Activated CD8-positive, alpha-beta memory T cell treated with anti-CD3 and anti-CD28 coated beads, Interleukin-2, amount 50 U/mL, for 1 hour (primary cell): ENCODE measurements at regions not wholly inside any gene's neighbourhood (a gene's known extent, or its start where the extent isn't known, plus 50 kb on each side); places are given as distances from the start of the nearest gene placed in this dataset.
"Not testable (repeated sequence)": the region's sequence is repeated elsewhere in the genome, so short reads cannot be mapped to it uniquely, and the experiment has no call there.

Experiments
- DNase-seq: peaks from one replicate; pipeline ENCODE4 v3.0.0-alpha.2; 2020; ENCODE audit errors: extremely low read depth

DNA sequence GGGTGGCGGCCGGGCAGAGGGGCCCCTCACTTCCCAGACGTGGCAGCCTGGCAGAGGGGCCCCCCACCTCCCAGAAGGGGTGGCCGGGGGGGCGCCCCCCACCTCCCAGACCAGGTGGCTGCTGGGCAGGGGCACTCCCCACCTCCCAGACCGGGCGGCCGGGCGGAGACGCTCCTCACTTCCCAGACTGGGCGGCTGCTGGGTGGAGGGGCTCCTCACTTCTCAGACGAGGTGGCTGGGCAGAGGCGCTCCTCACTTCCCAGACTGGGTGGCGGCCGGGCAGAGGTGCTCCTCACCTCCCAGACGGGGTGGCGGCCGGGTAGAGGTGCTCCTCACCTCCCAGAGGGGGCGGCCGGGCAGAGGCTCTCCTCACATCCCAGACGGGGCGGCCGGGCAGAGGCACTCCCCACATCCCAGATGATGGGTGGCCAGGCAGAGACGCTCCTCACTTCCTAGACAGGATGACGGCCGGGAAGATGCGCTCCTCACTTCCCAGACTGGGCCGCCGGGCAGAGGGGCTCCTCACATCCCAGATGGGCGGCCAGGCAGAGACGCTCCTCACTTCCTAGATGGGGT, 303.2 kb upstream of the DIPK2B start:
- DNase-seq = not testable (repeated sequence)

DNA sequence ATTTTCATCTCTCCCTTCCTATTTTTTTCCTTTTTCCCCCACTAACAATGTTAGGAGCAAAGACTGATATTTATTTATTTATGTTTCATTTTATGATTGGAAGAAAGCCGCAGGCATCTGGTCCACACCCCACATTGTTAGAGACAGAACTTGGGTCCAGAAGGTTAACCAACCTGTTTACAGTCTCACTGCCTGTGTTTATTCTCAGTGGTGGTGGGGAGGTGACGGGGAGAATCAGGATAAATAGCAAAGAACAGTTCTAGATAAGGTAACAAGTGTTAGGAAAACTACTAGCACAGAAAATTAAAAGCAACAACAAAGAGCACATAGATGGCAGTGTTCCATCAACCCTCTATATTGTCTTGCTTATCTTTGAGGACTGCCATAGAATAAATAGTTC, 301.7 kb upstream of the DIPK2B start:
- DNase-seq = no peak

DNA sequence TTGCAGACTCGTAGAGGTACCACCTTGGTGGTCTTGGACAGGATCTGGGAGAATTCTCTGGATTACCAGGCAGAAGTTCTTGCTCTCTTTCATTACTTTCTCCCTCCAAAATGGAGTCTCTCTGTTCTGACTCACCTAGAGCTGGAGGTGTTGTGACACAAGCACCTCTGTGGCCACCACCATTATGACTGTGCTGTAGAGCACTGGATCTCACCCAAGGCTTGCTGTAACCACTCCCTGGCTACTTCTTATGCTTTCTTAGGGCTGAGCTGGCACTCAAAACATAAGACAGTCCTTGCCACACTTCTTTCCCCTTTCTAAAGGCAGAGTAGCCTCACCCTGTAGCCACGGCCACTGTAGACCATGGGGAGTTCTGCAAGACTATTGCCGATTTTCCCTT, 296.6 kb upstream of the DIPK2B start:
- DNase-seq = no peak

DNA sequence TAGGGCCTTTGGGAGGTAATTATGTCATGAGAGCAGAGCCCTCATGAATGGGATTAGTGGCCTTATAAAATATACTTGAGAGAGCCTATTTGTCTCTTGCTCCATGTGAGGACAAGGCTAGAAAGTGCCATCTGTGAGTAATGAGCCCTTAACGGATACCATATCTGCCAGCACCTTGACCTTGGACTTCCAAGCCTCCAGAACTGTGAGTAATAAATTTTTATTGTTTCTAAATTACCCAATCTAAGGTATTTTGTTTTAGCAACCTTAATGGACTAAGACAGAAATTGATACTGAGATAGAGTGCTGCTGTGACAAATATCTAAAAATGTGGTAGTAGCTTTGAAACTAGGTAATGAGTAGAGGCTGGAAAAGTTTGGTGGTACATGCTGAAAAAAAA, 285.0 kb upstream of the DIPK2B start:
- no peak for DNase-seq

DNA sequence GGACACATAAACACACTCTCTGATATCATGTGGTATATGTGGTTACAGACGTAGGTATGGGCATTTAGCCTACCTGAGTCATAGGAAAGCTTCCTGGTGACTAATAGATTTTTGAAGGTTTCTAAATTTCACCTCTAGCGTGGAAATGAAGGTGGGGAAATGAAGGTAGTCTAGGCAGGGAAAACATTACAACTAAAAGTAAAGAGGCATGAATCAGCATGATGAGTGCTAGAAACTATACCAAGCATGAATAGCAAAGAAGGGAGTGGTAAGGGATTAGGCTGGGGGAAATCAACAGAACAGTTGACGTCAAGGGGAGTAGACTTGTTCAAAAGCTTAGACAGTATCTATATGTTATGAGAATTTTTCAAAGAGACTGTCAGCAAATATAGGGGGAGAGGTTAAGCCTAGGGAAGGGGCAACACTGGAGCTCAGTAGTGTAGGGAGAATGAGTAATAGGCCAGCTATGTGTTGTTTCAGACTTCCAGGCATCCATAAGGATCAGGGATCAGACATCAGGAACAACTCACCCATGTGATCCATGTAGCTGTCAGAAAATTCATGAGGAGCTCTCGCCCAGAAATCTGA, 279.3 kb upstream of the DIPK2B start:
- DNase-seq = no peak

DNA sequence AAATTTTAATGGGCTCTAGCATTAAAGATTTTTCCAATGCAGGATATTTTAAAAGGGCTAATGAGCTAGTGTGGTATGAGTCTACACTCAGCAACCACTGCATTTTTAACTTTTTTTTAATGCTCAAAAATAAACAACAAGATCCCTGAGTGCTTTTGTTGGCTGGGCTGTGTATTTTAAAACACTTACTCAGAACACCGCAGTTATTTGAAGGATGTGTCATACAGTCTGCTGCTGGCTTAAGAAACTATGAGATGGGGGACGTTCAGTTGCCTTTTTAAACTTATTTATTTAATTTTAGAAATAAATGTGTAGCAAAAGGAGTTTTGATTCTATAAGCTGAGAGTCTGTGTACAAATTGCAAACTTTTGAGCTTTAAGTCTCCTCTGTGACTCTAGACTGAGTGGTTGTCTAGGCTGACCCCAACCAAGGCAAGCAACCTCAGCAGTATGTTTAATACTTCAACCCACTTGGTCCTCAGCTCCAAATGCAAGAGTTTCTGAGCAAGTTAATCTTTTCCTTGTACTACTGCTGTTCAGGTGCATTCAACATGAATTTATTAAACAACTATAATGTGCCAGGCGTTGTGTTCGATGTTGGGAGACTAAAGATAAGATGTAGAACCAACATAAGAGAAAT, 278.6 kb upstream of the DIPK2B start:
- DNase-seq = no peak

DNA sequence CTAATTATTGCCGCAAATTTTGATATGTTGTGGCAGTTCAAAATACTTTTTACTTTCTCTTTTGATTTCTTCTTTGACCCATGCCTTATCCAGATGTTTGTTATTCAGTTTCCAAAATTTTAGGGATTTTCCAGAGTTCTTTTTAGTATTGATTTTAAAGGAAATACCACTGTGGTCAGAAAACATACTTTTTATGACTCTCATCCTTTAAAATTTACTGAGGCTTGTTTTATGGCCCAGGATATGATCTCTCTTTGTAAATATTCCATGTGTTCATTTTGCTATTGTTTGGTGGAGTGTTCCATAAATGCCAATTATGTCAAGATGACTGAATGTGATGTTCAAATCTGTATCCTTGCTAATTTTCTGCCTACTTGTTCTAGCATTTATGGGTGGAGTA, 272.3 kb upstream of the DIPK2B start:
- no peak for DNase-seq

DNA sequence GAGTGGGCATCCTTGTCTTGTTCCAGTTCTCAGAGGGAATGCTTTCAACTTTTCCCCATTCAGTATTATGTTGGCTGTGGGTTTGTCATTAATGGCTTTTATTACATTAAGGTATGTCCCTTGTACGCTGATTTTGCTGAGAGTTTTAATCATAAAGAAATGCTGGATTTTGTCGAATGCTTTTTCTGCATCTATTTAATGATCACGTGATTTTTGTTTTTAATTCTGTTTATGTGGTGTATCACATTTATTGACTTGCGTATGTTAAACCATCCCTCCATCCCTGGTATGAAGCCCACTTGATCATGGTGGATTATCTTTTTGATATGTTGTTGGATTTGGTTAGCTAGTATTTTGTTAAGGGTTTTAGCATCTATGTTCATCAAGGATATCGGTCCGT, 266.9 kb upstream of the DIPK2B start:
- DNase-seq = not testable (repeated sequence)

DNA sequence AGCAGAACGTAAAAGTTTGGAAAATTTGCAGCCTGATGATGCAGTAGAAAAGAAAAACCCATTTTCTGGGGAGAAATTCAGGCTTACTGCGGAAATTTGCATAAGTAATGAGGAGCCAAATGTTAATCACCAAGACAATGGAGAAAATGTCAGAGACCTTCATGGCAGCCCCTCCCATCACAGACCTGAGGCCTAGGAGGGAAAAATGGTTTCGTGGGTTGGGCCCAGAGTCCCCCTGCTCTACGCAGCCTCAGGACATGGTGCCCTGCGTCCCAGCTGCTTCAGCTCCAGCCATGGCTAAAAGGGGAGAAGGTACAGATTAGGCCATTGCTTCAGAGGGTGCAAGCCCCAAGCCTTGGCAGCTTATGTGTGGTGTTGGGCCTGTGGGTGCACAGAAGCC, 255.1 kb upstream of the DIPK2B start:
- not testable (repeated sequence) for DNase-seq

DNA sequence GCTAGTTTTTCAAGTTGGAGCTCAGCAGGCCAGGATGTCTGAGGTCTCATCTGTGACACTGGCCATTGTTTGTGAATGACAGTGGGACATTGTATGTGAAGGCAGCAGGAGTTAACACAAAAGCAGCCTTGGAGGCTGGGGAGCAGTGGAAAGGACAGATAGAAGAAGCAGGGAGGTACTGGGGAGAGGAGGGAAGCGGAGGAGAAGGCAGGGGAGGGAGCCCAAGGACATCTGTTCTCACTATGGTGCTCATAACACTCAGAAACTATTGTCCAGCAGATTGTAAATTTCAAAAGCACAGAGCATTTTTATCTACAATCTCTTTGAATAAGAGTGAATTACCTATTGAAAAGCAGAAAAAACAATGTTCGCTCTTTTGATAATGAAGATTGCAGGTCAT, 253.6 kb upstream of the DIPK2B start:
- DNase-seq = no peak

DNA sequence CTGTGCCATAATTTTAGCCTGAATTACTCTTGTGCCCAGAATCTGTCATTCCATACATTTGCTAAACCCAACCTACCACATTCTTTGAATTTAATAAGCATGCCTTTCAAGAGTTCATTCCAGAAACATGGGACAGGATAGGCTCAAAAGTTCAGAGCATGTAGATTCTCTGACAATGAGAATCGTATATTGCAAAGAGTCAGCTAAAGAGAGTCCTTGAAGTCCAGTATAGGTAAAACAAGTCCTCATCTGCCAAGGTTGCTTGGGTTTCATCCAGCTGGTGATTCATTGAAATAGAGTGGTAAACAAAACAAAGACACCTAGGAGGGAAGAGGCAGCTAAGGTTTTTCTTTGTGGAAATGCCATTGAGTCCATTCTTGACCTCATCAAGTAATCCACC, 249.3 kb upstream of the DIPK2B start:
- no peak for DNase-seq

DNA sequence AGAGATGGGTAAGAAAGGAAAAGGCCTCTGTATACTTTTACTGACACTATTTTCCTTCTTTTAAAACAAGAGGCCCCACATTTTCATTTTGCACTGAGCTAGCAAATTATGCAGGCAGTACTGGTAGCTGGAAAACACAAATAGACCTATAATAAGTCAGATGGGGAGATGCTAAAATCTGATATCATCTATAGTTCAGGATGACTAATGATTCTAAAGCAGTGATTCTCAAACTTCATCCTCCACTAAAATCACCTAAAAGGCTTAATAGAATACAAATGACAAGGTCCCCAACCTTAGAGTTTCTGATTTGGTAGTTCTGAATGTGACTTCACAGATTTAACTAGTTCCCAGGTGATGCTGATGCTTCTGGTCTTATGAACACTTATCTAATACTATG, 247.3 kb upstream of the DIPK2B start:
- no peak for DNase-seq

DNA sequence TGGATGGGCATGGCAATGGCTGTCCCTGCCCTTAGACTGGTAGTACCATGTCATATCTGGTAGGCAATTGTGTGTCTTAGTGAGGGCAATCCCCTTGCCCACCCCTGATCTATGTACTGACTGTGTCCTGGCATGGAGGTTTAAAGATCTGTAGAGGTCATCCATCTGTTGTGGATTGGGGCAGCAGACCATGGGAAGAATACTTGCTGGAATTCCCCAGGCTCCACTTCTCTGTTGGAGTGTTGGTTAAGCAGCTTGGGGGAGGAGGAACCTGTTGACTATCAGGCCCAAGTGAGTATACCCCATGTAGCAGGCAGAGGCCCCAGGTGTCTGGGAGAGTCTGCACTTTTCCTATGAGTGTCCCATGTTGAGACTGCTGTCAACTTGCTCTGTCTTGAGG, 246.7 kb upstream of the DIPK2B start:
- no peak for DNase-seq

DNA sequence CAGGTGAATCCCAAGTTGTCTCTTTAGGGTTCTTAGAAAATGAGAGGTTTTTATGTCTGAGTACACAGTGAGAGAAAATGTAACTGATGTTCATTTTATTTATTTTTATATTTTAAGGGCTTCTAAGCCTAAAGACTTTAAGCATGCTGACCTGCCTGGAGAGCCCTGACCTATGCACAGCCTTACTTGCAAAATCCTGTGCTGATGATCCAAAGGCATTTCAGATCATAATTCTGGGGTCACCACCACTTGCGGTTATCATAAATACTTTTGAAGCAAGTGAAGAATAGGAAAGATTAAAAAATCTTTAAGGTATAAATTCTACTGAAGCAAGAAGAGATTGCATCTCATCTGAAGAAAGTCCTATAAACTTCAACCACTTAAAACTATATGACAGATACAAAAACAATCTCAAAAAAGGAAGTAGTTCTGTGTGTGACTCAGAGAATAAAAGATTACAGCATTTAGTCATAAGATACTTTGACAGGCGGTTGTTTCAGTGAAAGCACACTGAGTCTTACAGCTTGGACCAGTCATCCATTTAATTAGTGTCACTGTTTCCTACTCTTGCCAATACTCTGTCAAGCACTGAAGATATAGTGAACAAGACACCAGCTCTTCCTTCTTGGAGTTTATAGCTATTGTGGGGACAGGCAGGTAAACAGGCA, 245.2 kb upstream of the DIPK2B start:
- no peak for DNase-seq

DNA sequence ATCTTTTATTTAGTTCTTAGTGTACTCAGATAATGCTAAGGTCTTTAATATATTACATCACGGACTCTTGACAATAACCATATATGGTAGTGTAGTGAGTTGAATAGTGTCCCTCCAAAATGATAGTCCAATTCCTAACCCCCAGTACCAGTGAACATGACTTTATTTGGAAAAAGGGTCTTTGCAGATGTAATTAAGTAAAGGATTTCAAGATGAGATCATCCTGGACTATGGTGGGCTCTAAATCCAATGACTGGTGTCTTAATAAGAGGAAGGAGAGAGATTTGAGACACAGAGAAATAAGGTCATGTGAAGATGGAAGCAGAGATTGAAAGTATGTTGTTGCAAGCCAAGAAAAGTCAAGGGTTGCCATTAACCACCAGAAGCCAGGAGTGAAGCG, 236.5 kb upstream of the DIPK2B start:
- no peak for DNase-seq

DNA sequence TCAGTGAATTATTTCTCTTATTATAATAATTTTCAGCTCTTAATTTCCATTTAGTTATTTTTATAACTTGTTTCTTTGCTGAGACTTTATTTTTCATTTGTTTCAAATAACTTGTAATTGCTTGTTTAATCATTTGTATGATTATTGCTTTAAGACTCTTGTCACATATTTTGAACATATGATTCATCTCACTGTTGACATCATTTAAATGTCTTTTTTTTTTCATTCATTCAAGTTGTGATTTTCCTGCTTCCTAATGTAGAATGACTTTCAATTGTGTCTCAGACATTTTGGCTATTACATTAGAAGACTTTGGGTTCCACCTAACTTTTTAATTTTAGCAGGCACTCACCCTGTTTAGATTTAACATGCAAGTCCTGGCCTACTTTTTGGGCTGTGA, 234.8 kb upstream of the DIPK2B start:
- DNase-seq = no peak

DNA sequence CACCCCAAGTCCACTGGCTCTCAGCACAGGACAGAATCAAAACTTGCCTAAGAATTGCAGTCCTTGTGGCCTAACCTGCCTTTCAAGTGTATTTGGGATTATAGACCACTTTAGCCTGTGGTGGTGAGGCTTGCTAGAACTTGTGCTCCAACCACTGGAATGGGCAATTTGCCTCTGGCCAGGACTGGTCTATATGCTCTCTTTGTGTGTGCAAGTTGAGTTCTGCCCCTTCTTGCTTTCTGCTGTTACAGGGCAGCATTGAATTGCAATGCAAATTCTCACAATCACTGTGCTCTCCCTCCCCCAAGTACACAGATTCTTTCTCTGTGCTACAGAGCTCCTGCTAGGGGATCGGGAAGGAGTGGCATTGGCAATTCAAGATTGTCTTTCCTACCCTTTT, 233.6 kb upstream of the DIPK2B start:
- DNase-seq = no peak

DNA sequence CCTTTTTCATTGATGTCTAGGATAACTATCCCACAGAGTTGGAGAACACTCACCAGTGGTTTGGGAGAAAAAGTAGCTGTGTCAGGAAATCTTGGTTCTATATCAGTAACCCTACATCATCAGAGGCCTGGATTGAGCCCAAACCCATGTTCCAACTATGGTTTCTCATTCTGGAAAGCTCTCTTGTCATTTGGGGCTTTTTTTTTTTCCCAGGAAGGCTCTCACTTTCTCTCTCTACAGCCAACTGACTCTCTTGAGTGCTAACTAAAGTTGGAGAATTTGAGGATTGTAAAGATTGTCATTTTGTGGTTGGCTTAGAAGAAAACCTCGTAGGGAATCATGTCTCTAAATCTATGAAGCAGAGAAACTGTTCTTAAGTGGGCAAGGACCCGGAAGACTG, 228.2 kb upstream of the DIPK2B start:
- DNase-seq = no peak

DNA sequence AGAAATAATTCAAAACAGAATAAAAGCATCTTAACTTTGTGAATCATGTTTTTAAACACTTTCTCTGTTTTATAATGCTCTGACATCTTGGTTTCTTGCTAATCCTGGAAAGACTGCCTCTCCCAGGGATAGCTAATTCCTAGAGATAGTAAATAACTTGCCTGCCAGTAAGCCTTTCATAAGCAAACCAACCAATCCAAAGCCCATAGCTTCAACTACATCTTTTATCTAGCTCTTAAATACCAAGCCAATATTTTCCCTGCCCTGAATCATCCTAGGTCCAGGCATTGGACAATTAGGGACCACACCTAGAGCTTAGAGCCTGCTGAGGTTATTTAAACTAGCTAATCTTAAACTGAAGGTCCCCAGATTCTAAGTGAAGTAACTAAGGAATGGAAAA, 223.7 kb upstream of the DIPK2B start:
- no peak for DNase-seq

DNA sequence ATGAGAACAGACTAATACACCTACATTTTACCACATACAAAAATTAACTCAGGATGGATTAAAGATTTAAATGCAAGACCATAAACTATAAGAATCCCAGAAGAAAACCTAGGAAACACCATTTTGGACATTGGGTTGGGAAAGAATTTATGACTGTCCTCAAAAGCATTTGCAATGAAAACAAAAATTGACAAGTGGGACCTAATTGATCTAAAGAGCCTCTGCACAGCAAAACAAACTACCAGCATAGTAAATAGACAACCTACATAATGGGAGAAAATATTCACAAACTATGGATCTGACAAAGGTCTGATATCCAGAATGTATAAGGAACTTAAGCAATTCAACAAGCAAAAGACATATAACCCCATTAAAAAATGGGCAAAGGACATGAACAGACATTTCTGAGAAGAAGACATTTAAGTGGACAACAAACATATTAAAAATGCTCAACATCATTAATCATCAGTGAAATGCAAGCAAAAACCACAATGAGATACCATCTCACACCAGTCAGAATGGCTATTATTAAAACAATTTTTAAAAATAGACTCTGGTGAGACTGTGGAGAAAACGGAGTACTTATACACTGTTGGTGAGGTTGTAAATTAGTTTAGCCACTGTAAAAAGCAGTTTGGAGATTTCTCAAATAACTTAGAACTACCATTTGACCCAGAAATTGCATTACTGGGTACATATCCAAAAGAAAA, 221.7 kb upstream of the DIPK2B start:
- no peak for DNase-seq

DNA sequence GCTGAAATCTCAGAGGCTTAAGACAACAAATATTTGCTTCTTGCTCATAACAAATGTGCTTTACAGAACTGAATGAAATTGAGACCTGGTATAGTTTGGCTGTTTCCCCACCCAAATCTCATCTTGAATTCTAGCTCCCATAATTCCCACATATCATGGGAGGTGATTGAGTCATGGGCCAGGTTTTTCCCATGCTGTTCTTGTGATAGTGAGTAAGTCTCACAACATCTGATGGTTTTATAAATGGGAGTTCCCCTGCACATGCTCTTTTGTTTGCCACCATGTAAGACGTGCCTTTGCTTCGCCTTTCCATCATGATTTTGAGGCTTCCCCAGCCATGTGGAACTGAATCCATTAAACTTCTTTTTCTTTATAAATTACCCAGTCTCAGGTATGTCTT, 221.1 kb upstream of the DIPK2B start:
- no peak for DNase-seq

DNA sequence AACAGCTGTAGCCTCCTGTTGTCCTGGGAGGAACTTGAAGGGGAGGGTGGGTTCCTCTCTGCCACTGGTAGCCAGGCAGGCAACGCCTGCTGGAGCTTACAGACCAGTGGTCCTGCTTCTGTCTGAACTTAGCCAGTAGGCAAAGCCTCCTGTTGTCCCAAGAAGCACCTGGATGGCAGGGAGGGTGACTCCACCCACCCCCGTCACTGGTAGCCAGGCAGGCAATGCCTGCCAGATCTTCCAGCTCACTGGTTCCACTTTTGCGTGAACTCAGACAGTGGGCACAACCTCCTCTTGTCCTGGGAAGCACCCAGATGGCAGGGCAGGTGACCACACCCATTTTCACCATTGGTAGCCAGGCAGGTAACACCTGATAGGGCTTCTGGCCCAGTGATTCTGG, 203.5 kb upstream of the DIPK2B start:
- DNase-seq = no peak

DNA sequence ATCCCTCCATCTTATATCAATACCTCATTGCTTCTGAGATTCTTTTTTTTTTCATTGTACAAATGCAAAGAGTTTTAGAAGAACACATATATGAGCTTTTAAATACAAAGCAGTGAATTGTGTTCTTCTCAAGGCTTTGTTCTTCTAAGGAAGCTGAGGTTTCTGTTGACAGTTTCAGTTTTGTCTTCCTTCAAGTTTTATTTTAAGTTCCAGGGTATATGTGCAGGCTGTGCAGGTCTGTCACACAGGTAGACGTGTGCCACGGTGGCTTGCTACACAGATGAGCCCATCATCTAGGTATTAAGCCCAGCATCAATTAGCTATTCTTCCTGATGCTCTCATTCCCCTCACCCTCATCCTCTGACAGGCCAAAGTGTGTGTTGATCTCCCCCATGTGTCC, 201.2 kb upstream of the DIPK2B start:
- DNase-seq = no peak
